ENCODE measurements at regions not wholly inside any gene's neighbourhood (a gene's known extent, or its start where the extent isn't known, plus 50 kb on each side); places are given as distances from the start of the nearest gene placed in this dataset.
A peak's percentile ranks its signal among the peaks of the same experiment; 100 is the strongest.

DNA sequence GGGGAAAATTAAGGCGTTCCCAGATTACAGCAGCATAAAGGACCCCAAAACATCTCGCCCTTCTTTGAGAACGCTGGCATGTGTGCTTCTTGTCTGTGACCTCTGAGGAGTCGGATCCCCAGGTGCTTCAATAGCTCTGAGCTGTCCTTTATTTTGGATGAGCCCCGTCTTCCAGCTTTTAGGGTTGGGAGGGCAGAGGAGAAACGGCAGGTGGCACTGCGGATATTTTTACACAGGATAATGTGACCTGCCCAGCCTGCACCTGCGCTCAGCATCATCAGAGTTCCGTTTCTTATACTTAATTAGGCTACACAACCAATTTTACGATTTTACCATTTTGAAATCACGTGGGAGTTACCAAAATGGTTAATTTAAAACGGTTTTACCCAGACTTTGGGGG lies 147.7 kb upstream of the RPS6KA2 start:
- no peak for DNase-seq (ENCODE audit: low spot score)

DNA sequence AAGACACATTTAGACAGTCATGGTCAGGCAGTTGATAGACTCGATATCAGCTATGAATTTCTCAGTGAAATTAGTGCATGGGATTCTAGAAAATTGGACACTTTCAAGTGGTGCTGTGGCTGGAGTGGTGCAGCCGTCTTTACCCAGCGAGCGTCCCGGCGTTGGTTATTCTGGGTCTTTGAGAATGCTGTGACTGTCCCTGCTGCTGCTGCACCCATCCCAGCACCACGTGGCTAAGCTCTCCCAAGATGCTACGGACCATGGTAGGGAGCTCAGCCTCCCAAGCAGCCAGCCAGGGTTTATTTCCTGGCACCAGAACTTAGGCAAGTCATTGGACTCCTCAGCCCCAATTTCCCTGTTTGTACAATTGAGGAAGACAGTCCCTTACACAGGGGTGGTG lies 147.2 kb upstream of the RPS6KA2 start:
- no peak for DNase-seq (ENCODE audit: low spot score)

DNA sequence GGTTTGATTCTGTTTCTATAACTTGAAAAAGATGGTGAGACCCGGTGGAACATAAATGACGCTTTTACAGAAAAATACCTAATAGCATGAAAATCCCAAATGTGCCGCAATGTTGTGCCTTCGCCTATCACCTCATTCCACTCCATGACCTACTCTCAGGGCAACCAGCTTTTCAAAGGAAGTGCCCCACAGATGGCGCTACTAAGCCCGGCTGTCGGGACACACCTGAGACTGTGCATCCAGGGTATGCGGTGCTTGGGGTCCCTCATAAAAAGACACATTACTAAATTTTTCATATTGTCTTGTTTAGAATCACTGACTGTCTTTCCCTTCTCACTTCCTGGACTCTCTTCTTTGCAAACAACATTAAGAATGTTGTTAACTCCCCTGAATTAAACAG lies 145.5 kb upstream of the RPS6KA2 start:
- peak; percentile 73 for DNase-seq (ENCODE audit: low spot score)

DNA sequence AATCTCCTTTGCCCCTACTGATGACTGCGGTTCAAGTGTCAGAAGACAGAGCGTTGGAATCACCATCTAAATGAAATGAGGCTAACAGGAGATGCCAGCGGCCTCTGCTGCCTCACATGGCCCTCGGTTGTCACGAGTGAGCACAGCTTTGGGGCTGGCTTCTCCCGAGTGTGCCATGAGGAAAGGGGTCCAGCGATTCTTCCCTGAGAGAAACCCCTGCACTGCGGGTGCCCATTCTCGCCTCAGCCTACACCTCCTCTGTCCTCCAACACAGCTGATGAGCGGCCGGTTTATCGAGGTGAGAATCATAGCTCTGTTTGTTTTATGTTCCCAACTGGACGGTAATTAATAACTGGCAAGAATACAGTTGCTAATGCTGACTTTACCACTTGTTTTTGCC lies 144.7 kb upstream of the RPS6KA2 start:
- no peak for DNase-seq (ENCODE audit: low spot score)

DNA sequence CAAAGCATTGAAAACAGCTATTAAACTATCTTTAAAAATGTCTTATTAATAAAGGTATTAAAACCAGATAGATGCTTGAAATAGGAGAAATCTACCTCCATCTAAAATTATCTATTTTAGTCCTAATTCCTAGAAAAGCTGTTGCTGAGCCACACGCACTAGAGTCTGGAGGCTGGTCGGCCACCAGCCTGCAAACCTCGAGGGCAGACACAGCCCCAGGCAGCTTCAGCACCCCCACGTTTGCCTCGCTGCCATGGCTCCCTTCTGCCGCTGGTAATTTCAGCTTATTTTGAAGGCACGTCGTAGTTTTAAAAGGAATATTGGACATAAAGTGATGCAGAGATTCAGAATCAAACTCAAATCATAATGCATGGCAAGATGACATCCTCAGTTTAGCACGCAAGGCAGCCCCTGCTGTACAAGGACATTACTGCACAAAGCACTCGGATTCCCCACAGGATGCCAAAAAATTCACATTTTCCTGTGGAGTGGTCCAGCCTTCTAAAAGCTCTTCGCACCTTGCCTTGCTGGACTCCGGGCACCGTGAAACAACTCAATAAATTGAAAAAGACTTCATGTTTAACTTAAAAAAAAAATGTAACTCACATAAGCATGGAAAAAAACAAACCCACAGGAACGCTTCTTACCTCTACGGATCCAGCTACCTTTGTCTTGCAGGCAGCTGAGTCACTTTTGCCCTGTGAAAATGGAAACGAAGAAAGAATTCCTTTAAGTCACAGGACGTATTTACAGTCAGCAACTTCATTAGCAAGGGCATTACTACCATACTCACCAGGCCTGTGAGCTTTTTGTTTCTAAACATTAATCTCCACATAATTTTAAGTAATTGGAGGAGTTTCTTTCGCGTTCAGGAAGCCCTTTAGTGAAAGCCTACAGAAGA lies 143.4 kb upstream of the RPS6KA2 start:
- DNase-seq (ENCODE audit: low spot score): no peak

DNA sequence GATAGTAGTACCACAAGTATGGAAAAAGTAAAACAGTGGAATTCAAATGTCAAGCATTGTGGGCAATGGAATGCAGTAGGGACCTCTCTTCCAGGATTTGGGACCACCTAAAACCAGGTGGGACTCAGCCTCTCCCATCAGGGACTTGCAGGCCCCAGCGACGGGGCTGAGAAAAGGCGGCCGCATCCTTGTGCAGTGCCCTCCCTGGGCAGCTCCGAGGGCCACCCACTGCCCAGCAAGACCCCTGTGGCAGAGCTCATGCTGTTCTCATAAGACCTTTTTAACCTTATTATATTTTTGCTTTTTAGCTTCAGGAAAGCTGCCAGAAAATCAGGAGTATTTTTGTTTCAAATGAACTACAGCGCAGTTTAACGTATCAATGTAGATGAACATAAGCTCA lies 142.6 kb upstream of the RPS6KA2 start:
- DNase-seq (ENCODE audit: low spot score): no peak

DNA sequence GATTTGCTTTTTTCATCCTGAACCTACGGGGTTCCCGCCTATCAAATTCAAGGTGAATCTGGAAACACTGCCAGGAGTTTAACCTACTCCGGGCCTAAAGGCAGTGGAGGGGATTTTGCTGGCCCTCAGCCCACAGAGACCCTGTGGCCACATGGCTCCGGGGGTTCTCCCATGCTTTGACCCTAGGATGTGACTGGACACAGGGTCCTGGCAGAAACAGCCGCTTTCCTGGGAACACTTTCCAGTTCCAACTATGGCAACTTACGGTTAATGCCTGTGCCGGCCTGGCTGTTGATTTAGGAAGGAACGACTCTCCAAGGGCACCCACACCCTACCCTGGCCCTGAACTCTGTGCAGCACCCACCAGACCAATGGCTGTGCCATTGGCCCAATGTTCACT lies 141.7 kb upstream of the RPS6KA2 start:
- no peak for DNase-seq (ENCODE audit: low spot score)

DNA sequence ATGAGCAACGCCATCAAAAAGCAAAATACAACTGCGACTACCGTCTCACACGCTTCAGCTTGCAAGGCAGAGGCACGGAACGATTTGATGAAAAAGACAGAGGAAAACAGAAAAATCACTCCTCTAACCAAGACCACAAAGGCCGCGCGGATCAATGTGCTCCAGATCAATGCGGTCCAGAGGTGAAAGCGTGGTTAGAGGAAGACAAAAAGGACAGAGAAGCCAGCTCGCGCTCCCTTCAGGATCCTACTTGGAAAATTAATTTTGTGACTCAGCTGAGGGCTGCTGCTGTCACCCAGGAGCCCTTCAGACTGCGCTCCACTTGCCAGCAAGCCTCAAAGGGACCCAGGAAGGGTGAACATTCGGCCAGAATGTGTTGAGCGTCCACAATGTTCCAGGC lies 140.2 kb upstream of the RPS6KA2 start:
- no peak for DNase-seq (ENCODE audit: low spot score)

DNA sequence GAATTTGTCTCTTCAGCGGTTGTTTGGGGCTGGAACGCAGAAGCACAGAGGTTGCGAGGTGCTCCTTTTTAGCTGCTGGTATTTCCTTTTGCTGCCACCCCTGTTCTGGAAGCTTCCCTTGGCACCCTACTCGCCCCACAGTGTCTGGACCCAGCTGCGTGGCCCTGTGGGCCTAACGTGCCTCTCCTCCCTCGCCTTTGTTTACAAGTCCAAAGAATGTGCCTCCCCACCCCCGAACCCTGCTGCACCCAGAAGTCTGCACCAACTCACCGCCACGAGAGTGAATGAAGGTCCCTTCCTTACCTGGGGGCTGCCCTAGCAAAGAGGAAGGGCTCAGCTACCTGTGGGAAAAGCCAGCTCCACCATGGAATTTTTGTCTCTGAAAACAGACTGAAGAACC lies 139.7 kb upstream of the RPS6KA2 start:
- DNase-seq (ENCODE audit: low spot score): no peak

DNA sequence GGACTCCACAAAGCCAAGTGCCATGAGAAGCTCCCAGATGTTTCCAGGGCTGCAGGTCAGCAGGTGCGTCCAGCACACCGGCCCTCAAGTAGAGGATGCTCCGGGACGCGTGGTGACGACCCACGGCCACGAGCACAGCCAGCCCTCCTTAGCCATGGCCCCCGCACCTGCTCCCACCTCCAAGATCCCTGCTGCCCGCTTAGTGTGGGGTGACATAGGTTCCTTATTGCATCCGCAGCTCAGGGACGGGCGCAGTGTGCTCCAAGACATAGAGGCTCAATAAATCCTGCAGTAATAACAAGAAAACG lies 138.1 kb upstream of the RPS6KA2 start:
- no peak for DNase-seq (ENCODE audit: low spot score)

DNA sequence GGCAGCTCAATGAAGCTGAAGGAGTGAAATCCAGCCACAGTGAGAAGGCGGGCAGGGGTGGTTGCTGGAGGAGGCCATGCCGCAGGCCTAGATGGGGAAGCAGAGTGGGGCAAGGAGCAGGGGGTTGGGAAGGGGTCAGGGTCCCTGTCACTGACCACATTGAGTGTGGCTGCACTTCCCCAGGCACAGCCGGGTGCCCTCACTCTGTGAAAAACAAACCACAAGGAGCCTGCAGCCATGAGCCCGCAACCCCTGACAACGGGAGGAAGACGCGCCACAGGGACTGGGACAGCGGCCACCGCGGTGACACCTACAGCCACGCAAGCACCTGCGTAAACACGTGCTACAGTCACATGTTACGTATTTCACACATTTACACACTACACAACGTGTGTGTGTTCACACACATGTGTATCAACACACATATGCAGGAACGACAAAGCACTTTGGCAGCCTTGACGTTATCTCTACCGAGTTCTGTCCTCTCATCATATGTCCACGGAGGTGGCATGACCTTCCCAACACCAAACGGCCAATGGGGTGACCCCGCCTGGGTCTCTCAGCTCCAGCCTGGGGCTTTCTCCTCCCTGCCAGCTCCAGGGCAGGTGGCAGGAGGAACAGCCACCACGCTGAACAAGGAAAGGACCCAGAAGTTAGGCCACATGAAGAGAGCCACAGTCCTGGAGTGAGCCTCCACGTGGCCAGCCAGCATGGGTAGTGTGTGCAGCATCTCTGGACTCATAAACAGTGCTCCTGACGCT lies 137.6 kb upstream of the RPS6KA2 start:
- no peak for DNase-seq (ENCODE audit: low spot score)

DNA sequence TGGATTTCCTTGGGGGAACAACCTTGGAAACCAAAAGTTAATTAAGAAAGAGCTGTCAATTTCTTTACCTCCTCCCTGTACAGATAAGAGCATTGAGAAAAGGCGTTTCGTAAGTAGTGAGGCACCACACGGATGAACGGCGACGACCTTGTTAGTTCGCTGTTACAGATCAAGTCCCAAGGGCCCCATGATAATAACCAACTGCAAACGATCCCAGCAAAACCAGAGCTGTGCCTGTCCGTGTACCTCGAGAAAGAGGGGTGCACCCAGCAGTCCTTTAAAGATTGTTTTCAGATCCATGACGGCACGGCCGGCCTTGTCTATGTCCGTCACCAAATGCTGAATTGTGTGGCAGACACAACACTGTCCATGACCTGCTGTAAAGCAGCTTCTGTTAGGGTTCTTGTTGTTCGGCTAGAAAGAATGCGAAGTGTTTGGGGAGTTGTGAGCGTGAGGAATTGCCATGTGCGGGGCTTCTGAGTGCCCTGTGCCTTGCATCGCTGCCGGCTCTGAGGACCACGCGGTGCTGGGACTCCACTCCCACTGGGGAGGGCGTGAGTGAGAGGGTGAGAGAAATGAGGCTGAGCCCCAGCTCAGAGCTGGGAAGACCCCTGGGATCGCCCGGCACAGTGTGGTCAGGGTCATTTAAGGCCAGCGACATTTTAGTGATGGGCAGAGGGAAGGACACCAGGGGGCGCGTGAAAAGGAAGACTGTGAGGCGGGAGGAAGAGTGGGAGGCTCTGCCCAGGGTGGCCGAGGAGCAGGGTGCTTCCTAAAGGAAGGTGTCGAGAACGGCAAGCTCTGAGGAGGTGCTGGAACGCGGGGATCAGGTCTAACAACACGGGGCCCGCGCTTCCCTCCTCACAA lies 136.8 kb upstream of the RPS6KA2 start:
- DNase-seq (ENCODE audit: low spot score): no peak

DNA sequence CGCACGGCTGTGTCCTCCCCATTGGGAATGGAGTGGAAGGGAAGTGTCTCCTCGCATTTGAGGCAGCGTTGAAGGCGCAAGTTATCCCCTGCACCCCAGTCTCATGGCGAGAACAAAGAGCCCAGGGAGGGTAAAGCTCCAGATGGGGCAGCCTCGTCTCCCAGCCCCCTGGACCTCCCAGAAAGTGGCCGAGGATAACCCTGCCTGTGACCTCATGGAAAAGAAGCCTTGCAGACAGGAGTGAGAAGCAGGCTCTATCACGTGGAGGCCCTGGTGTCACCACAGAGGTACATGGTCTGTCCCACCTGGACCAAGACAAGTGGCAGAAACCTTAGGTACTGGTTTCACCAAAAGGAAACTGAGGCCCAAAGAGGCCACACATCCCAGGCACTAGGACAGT lies 134.8 kb upstream of the RPS6KA2 start:
- DNase-seq (ENCODE audit: low spot score): no peak

DNA sequence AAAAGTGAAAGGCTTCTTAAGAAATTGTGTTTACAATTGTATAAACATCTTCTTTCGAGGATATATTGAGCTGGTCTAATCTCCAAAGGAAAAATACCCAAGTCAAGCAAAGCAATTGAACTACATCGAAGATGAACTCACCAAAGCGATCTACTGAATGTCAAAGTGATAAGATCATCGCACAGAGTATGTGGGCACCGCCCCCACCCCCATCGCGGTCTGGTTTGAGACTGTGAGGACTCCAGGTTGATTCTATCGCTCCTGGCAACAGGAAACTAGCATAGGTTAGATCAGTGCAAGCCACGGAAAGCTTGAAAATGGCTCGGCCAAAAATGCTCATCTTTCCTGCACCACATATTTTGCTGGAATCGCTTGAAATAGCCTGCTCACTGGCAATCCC lies 133.2 kb upstream of the RPS6KA2 start:
- DNase-seq (ENCODE audit: low spot score): no peak

DNA sequence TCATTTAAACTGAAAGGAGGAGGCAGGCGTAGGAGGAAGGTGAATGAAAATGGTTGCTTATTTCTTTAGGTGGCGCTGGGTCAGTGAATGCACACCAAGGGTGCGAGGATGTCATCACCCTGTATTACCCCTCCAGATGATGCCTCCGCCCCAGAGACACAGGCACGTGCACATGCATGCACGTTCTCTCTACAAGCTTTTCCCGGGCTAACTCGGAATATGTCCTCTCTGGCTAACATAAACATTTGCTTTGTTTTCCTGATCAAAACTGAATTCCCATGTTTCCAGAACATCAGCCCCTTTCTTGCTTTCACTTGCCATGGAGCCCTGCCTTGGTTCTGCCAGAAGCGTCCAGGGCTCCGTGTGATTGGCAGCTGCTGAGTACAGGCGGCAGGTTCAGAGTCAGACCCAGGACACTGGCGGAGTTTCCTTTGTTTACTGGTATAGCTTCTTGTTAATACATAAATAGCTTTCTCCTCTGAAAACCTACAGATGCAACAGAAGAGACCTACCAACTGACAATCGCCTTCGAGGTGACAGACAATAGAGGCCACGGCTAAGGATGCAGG lies 131.2 kb upstream of the RPS6KA2 start:
- no peak for DNase-seq (ENCODE audit: low spot score)

DNA sequence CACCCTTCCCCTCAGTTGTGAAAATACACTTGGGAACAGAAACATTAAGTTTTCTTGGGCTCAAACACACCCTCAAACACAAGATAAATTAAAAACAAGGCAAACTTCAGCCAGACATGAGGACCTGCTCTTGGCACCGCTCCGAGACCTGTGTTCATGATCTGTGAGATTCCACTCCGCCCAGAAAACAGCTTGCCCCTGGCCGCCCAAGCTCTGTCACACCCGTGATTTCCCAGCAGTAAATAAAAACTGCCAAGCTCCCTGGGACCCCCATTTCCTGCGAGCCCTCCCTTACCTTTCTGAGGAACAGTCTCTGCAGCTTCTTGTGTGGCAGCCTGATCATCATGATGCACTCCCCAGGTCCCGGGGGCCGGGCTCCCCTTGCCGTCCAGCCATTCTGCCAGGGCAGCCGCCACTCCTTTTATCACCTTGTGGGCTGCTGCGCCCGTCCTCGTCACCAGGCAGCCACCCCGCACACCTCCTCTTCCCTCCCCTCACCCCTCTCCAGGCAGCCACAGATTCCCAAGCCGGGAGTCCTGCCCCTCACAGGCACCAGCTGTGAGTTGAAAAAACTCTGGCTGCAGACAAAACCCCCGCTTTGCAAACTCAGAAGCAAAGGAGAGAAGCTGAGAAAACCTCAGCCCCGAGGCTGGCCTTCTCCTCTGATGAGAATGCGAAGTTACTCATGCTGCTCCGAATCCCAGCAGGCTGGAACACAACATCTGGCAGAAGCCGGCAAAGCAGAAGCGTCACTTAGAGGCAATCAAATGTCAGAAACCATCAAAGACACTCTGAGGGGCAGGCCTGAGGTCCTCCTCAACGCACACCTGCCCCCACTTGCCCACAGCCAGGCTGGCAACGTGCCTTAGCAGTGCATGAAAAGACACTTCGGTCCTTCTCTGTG lies 130.4 kb upstream of the RPS6KA2 start:
- no peak for DNase-seq (ENCODE audit: low spot score)

DNA sequence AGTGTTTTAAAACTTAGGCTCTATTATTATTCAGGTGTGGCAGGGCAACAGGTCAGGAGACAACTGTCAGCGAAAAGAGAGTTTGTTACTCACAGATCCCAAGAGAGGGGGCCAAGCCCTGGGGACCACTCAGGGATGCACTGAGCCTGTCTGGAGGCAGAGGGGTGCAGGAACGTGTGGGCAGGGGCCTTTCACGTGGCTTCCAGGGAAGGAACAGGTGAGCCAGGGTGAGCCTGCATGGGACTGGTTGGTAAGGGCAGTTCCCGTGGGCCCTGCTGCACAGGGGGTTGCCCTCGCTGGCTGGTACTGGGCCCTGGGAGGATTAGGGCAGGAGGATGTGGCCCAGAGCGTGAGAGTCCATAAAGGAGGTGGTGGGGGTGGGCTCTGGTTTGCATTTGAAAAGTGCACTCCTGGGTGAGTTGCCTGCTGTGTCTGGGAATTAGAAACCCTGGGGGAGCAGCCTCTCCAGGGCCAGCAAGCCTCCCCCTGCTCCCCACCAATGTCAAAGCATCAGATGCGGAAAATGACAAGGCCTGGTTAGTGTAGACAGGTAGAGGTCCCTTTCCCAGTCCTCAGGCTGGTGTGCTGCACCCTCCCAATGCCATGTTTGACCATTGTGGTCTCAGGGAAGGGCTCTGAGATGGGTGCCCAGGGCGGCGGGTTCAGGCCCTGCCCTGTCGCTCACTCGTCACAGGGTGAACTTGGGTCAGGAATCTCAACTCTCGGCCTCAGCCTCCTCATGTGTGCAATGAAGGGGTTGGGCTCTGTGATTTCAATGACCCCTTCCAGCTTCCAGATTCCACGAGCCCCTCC lies 127.4 kb upstream of the RPS6KA2 start:
- no peak for DNase-seq (ENCODE audit: low spot score)

DNA sequence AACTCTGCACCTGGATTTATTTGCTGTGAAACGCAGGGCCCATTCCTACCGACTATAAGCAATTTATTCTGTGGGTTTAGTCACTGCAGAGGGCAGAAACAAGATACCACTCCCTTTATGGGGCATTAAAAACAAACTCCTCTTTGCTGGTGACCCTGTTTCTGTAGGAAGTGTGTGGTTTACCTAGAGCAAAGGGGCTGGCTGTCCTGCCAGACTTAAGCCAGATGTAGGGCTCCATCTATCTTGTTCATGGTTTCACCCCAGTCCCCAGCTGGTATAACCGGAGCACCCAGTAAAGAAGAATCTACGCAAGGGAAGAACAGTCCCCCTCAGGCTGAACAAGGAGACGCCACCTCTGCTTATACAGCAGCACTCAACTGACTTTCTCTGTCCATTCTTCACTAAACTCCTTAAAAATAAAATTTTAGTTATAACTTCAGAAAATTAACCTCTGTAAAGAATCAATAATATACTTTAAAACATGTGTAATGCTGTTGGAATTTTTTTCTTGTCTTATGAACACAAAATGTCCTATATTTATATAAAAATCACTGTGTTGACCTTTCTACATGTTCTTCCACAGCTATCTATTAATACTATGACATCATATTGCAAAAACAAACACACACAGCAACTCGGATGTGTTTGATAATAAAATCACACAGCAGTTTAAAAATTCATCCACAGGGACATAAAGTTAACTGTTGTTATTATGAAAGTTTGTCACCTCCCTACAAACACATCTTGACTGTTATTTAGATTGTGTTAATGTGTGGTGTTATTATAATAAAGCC lies 126.1 kb upstream of the RPS6KA2 start:
- no peak for DNase-seq (ENCODE audit: low spot score)

DNA sequence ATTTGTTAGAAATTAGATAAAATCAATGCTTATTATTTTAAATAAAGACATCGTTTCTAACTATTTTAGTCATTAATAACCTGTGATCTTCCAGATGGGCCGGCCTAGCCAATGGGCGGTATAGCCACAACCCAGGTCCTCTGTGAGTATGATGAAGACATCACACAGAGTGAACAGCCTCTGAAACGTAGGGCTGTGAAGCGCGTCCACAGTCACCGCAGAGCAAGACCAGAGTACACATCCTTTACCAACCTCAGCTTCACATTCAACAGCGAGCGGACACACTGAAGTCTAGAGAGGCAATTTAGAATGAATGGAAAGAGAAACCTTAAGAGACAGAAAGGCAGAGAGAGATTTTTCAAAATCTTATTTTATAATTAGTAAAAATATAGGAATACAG lies 125.0 kb upstream of the RPS6KA2 start:
- DNase-seq (ENCODE audit: low spot score): no peak
